ENCODE measurements at regions not wholly inside any gene's neighbourhood (a gene's known extent, or its start where the extent isn't known, plus 50 kb on each side); places are given as distances from the start of the nearest gene placed in this dataset.

- no peak overlapping the region for H3K27ac ChIP-seq
- TF ChIP-seq ZFX (IDR thresholded peaks at IDR 0.05) = no peak
- no peak for TF ChIP-seq CTCF (conservative IDR thresholded peaks at IDR 0.05)
Observed at GRCh38 chr2:22189893-22190480, 1066.2 kb downstream of the TDRD15 start.

- TF ChIP-seq ZFX (IDR thresholded peaks at IDR 0.05) = no peak
- no peak for TF ChIP-seq CTCF (conservative IDR thresholded peaks at IDR 0.05)
- H3K27ac ChIP-seq = no peak overlapping the region
Observed at GRCh38 chr2:22194218-22194617, 1070.5 kb downstream of the TDRD15 start.

GRCh38 chr2:22196806-22197205, 1073.0 kb downstream of the TDRD15 start:
- TF ChIP-seq CTCF (conservative IDR thresholded peaks at IDR 0.05) (no peak), ZFX (IDR thresholded peaks at IDR 0.05) (no peak)
- H3K27ac ChIP-seq = no peak overlapping the region

- no peak for TF ChIP-seq CTCF (conservative IDR thresholded peaks at IDR 0.05)
- no peak for TF ChIP-seq ZFX (IDR thresholded peaks at IDR 0.05)
- H3K27ac ChIP-seq = no peak overlapping the region
Observed at GRCh38 chr2:22198381-22199283, 1074.9 kb downstream of the TDRD15 start.

- no peak for TF ChIP-seq ZFX (IDR thresholded peaks at IDR 0.05)
- TF ChIP-seq CTCF (conservative IDR thresholded peaks at IDR 0.05) = no peak
Observed at GRCh38 chr2:22199994-22200393, 1076.2 kb downstream of the TDRD15 start.

GRCh38 chr2:22209545-22209944, 1085.8 kb downstream of the TDRD15 start:
- H3K27ac ChIP-seq = no peak overlapping the region
- no peak for TF ChIP-seq CTCF (conservative IDR thresholded peaks at IDR 0.05)
- TF ChIP-seq ZFX (IDR thresholded peaks at IDR 0.05) = no peak

More at GRCh38 chr2:22199994-22200393, 1076.2 kb downstream of the TDRD15 start:
- no peak overlapping the region for H3K27ac ChIP-seq

- no peak overlapping the region for H3K27ac ChIP-seq
- TF ChIP-seq ZFX (IDR thresholded peaks at IDR 0.05) (no peak), CTCF (conservative IDR thresholded peaks at IDR 0.05) (no peak)
Observed at GRCh38 chr2:22213237-22213636, 1089.5 kb downstream of the TDRD15 start.

All from C4-2B (cell line).